HG03139 (cell line): ENCODE measurements at regions not wholly inside any gene's neighbourhood (a gene's known extent, or its start where the extent isn't known, plus 50 kb on each side); places are given as distances from the start of the nearest gene placed in this dataset.

Source experiments
- ATAC-seq: cut with Tn5 transposase; IDR thresholded peaks from one replicate; pipeline ENCODE4 v1.9.1; 2021; ENCODE audit not compliant: unreplicated experiment

DNA sequence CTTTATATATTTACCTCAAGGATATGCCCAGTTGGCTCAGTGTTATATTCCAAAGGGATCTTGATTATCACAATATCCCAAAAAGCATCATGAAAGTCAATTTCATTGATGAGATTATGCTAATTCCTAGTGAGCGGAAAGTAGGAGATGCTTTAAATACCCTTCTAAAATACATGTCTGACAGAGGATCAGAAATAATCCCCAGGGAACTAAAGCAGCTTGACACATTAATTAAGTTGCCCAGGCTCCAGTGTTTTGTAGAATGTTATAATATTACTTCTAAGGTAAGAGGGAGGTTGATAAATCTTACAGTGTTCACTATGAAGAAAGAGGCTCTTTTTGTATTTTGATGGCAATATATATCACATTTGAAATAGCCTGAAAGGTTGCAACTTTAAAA is 767.5 kb upstream of the ROBO1 start:
- ATAC-seq, result no peak

DNA sequence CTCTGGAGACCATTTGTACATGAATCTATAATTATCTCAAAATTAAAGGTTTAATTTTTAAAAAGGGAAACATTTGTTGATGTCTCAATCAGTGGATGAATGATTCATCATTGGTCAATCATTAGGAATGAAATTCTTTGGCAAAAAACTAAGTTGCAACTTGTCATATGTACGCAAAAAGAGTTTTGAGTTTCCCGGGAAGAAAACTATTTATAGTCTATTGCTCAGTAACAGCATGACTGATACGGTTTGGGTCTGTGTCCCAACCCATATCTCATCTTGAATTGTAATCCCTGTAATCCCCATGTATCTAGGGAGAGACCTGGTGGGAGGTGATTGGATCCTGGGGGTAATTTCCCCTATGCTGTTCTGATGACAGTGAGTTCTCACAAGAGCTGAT is 765.8 kb upstream of the ROBO1 start:
- no peak for ATAC-seq

DNA sequence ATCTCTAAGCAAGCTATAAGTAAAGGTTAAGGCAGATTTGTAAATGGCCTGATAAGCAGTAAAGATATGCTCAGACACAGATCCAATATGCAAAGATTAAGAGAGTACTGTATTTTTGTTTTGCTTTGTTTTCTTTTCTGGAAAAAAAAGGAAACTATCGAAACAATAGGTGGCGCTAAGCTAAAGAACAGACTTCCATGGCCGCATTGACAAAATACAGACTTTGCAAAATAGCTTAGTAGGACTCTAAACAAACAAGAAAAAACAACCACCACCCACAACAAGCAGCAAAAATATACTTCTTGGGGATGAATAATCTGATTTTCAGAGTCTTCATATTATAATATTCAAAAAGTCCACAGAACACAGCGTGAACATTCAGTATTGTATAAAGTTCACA is 758.4 kb upstream of the ROBO1 start:
- no peak for ATAC-seq

DNA sequence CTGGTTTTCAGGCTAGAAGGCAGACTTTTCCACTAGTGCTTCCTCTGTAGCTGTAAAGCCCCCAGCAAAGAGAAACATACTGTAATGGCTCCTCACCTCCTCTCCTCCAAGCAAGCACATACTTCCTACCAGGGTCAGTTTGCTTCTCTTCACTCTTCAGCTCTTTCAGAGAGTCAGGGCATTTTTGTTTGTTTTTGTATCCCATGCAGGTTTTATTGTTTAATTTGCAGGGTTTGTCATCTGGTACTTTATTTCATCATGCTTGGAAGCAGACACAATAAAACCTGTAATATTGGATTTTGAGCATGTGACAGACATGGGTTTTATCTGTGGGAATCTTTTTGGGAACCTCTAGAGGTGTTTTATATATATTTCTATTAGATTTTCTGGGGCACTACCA is 753.3 kb upstream of the ROBO1 start:
- ATAC-seq, result no peak

DNA sequence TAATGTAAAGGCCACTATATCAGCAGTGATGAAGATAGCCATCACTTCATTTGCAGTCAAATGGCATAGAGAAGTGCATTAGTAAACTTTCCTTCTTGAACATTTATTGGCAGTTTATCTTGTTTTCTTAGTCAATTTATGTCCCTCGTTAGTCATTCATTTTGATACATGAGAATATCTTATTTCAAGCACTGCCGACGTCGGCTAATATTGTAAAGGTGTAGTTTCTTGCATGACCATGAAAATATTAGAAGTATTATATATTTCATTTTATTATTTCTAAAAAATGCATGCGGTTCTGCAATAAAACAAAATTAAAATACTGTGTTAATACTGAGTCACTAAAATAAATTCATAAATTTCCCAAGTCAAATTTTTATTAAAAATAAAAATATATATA is 751.6 kb upstream of the ROBO1 start:
- ATAC-seq, result no peak

DNA sequence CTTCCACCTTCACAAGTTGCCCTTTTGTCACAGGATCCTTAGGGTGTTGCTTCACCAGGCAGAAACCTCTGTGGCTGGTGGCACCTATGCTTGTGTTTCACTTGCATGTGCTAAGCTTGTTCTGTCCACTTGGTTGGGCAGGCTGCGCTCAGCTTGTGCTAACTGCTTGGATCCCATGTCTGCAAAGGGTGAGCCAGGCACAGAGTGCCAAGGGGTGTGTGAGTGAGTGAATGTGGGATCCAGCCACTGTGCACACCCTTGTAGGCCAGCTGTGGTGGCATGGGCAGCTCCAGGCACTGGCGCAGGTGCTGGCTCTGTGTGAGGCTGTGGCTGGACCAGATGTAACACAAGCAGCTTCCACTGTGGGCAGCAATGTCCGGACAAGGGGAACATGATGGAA is 728.7 kb upstream of the ROBO1 start:
- ATAC-seq, result no peak

DNA sequence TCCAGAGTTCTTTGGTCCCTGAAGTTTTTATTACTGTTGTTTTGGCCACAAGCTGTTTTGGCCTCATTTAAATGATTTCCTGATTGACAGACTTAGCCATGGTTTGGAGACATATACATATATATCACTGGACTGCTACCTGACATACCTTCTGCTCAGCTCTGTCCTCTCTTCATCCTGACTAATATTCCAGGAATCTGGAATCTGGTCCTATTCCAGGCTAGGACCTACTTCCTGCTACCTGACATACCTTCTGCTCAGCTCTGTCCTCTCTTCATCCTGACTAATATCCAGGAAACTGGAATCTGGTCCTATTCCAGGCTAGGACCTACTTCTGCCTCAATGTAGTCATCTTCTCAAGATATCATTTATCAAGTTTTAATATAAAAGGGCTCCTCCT is 724.4 kb upstream of the ROBO1 start:
- no peak for ATAC-seq

DNA sequence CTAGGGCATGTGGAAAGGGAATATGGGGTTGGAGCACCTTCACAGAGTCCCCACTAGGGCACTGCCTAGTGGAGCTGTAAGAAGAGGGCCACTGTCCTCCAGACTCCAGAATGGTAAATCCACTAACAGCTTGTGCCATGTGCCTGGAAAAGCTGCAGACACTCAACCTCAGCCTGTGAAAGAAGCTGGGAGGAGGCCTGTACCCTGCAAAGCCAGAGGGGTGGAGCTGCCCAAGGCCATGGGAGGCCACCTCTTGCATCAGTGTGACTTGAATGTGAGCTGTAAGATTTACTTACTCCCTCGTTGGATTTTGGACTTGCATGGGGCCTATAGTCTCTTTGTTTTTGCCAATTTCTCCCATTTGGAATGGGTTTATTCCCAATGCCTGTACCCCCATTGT is 705.2 kb upstream of the ROBO1 start:
- ATAC-seq, result no peak

DNA sequence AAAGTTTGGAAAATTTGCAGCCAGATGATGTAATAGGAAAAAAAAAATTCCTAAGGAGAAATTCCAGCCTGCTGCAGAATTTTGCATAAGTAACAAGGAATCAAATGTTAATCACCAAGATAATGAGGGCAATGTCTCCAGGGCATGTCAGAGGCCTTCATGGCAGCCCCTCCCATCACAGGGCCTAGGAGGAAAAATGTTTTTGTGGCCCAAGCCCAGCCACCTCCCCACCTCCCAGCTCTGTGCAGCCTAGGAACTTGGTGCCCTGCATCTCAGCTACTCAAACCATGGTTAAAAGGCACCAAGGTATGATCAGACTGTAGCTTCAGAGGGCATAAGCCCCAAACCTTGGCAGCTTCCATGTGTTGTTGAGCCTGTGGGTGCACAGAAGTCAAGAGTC is 704.7 kb upstream of the ROBO1 start:
- ATAC-seq, result no peak

DNA sequence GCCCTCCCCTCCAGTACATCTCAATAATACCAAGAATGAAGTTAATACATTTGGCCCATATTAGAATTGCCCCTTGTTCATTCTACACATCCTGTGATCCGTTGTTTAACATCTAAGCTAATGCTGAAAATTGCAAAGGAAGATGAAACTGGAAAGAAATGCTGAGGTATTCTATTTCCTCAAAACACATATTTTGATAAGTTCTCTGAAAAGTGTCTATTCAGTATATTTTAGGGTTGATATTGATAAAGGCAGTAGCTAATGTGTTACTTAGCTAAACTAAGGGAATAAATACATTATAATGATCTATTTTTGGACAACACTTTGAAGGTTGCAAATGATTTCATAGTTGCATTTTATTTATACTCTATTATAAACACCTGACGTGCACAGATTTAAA is 702.6 kb upstream of the ROBO1 start:
- no peak for ATAC-seq

DNA sequence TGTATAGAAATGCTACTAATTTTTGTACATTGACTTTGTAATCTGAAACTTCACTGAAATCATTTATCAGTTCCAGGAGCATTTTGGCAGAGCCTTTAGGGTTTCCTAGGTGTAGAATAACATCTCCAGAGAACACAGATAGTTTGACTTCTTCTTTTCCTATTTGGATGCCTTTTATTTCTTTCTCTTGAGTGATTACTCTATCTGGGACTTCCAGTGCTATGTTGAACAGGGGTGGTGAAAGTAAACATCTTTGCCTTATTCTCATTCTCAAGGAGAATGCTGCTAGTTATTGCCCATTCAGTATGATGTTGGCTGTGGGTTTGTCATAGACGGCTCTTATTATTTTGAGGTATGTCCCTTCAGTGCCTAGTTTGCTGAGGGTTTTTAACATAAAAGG is 697.9 kb upstream of the ROBO1 start:
- no peak for ATAC-seq

DNA sequence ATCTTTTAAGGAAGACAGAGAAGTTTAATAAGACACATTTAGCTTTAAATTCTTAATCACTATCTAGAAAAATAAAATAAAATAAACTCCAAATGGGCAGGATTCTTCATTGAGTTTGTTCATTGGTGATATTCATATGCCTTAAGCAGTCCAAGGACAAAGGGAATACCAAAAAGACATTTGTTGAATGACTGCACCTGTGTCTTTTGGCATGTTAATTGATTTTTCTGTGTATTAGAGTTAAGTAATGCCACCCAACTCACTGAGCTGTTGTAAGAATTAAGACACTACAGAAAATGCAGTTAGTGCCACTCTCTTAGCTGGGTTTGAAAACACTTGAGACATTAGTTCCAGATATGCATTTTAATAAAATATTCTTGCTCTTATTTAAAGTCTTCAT is 683.6 kb upstream of the ROBO1 start:
- no peak for ATAC-seq

DNA sequence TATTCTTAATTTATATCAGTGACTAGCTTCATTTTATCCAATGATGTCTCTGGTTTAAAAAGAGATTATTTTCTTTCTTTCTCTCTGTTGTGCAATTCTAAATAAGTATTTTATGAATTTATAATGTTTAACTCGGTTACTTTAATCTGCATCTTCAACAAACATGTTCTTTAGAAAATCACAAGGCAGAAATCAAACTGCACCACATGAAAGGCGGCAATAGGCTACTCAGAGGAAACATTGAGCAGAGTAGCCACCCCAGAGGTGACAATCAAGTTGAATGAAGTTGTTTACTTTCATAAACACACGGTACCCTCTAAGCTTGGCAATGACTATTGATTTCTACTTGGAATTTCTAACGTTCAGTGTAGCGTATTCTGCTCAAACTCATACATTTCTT is 677.8 kb upstream of the ROBO1 start:
- ATAC-seq, result no peak

DNA sequence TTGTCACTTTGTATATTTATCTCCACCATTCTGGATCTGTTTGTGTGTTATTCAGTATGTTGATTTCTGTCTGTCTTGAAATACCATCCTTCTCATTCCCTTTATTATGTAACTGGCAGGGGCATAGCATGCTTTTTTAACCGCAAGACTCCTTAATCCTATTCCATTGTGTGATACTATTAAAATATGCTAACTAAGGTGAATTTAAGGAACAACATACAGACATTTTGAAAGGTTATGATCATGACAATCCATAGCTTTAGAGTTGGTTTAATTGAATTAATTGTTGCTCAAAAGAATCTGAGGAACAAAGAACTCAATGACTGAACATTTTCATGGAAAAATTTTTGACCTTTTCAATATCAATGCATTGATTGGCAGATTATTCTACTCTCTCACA is 677.3 kb upstream of the ROBO1 start:
- no peak for ATAC-seq

DNA sequence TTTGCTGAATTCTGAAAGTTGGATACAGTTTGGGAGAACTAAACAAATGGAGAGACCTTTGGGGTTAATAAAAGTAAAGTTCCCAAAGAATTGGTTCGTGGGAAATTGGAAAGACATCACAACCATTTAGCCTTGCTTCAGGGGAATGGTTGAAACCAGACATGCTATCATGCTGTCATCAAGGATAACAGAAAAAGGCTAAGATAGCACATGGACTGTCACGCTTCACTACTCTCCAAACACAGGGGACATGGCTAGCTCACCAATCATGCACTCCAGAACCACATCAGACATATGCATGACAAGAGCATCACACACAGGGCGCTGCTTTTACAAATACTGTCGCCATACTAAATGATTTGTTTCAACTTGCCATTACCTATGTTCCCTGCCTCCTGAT is 671.7 kb upstream of the ROBO1 start:
- no peak for ATAC-seq

DNA sequence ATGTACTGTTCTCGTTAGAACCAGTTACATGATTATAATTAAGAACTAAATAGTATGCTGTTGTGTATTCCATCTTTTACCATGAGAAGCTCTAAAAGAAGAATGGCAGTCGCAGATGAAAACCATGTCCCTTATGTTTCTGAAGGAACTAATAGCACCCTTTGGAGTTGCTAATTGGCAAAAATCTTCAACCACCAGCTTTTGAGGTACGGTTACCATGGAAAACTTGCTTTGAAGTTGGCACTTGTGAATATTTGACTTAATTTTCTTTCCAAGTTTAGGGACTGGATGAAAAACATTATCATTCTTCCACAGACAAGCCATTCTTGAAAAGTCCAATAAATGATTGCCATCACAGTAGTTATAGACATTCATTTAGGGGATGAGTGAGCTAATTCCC is 666.6 kb upstream of the ROBO1 start:
- ATAC-seq, result no peak

DNA sequence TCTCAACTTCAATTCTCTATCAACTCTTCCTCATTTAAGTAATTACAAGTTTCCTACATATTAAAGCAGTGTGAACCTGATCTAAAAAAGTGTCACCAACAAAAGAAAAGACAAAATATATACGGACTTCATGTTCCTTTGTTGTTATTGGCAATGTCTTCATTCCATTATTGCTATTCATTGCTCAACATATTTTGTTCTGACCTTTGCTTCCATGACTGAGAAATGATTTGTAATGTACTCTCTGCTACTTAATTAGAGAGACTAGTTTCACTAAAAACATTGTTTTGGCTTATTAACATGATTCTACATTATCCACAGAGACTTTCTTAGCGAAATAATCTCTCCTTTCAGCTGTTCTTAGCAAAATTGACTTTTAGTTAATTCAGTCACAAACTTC is 657.2 kb upstream of the ROBO1 start:
- no peak for ATAC-seq

DNA sequence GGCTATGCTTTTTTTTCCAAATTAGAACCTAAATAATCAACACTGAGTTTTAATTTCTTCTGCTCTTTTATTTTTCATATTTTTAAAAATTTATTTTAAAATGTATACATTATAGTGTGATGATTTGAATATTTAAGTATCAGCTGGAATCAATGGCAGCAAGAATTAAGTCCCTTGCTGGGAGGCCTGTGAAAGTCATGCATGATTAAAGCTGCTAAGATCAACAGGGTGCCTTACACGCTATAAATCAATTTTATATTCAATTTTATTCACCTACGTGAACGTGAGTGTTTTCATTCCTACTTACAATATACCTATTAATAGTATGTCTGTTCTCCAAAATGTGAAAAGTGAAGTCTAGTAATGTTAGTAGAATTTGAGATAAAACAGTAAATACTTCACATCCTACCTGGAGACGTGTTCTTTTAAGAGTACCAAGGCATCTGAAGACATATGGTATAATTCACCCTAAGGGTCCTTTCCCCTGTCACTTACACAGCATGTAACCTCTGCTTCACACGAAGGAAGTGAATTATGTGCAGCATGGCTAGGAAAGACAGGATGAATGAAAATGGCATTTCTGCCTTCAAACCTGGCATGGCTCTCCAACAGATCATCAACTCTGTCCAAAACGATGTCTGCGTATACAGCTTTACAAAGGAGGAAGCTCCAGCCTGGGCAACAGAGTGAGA is 640.4 kb upstream of the ROBO1 start:
- ATAC-seq, result no peak

DNA sequence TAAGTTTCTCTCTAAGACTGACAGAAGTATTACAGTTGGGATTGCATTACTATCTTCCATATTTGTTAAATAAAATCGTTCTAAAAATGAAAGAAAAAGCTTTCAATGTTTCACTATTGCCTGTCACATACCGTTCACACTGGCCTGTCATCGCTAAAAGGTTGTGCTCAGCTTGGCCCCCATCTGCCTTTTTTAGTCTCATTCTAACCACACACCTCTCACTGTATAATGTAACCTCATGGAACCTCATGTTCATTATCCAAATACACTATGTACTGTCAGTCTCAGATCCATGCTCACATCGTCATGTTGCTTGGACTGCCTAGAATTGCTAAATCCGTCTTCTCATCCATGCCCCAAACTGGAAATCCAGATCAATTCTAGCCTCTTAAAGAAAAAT is 637.8 kb upstream of the ROBO1 start:
- no peak for ATAC-seq

DNA sequence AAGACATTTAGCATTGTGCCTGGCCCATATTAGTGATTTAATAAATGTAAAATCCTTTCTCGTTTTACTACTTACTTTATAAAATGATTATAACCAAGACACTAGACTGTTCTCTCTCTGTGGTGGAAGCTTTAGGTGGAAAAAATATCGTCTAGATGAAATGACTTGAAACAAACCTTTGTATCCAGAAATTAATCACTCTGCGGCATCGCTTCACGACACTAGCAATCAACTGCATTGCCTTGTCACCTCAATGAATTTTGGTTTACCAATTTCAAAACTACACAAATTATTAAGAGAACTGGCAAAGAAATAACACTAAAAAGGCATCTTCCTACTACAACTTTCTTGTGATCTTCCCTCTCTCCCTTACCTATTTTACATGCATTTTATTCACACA is 627.2 kb upstream of the ROBO1 start:
- ATAC-seq, result no peak

DNA sequence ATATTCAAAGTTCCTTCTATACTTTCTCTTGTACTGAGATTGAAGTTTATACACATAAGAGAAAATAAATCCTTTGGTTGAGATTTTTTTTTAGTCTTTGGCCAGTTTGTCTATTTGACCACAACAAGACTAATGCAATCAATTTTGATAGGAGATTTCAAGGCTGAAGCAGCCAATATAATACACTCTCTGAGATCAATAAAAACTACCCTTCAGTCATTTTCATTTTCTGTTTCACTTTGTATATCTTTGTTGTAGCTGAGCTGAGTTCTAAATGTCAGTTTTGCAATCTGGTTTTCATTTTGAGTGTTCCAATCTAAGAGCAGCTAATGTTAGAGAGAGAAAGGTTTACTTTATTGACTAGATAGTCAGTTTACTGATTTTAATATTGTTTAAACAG is 623.8 kb upstream of the ROBO1 start:
- ATAC-seq, result no peak

DNA sequence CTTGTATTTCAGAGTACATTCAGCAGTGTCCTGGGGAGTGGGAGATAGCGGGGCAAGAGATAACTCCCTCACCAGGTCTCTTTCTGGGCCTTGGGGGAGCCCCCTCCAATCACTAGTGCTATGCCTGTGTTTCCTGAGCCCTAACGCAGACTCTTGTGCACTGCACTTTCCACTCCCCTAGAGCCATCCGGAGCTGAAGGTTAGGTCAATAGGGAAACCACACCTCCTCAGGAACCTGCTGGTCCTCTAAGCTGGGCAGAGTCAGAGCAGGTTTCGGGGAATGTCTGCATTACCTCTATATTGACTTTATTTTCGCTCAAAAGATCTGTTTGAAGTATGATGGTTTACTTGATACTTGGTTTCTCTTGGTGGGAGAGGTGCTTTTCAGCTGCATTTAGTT is 617.0 kb upstream of the ROBO1 start:
- ATAC-seq, result no peak

DNA sequence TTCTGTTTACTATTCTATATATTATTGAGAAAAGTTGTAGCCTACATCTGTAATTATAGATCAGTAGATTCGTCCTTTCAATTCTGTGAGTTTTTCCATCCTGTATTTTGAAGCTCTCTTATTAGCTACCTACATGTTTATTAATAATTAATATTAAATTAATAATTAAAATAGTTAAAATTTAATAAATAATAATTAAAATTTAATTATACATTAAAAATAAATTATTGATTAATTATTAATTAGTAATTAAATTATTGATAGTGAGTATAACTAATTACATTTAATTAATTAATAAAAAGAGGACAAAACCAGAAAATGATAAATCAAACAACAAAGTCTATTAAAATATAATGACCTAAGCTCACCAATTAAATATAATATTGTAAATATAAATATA is 606.6 kb upstream of the ROBO1 start:
- ATAC-seq, result no peak

DNA sequence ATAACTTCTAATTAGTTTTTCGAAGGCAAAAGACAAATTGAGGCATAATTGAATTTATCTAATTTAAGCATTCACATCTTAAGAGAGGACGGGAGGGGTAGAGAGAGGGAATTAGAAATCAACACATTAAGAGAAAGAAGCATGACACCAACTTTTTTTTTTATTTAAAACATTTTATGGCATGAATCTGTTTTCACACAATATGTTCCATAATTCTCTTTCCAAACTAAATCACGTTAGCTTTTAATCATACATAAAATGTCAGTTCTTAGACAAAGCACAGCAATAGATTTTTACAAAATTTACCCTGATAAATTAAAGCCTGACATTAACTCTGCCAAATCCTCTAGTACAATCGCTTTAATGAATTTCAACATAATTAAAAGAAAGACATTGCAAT is 600.8 kb upstream of the ROBO1 start:
- no peak for ATAC-seq
